ENCODE measurements at regions not wholly inside any gene's neighbourhood (a gene's known extent, or its start where the extent isn't known, plus 50 kb on each side); places are given as distances from the start of the nearest gene placed in this dataset.

DNA sequence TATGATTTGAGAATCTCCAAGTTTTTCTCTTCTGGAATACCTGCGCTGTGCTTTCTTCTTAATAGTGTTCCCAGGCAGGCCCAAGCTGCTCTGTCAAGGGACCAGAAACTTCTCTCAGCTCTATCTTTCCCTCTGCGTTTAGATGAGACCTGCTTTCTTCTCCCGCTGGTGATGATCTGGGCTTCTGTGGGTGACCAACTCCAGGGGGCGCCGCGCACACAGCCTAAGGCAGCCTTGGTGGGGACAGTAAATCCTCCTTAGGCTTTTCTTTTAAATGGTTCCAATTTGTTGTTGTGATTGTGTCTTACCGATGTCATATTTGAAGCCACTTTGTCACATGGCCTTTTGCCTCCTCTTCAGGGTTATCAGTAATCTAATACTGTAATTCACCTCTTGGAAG, 439.4 kb upstream of the KLF12 start:
- TF ChIP-seq ZSCAN29 (IDR thresholded peaks at IDR 0.05) (no peak), SIN3A (IDR thresholded peaks at IDR 0.05; ENCODE audit: low read depth, low read length) (no peak), RAD21 (IDR thresholded peaks at IDR 0.05; ENCODE audit: insufficient read depth, low read depth, low read length) (peak; percentile 37; the same call in 1 of the 2 replicates), CBFB (IDR thresholded peaks at IDR 0.05; ENCODE audit: low read depth) (no peak), POLR2A (IDR thresholded peaks at IDR 0.05; ENCODE audit: low read depth, low read length) (no peak), POLR2AphosphoS5 (IDR thresholded peaks at IDR 0.05; ENCODE audit: low read length) (no peak), NBN (IDR thresholded peaks at IDR 0.05) (no peak), BMI1 (IDR thresholded peaks at IDR 0.05; ENCODE audit: borderline replicate concordance) (no peak), TAF1 (IDR thresholded peaks at IDR 0.05; ENCODE audit: borderline replicate concordance, low read depth, low read length) (no peak)
- TF ChIP-seq, protein P1, sequence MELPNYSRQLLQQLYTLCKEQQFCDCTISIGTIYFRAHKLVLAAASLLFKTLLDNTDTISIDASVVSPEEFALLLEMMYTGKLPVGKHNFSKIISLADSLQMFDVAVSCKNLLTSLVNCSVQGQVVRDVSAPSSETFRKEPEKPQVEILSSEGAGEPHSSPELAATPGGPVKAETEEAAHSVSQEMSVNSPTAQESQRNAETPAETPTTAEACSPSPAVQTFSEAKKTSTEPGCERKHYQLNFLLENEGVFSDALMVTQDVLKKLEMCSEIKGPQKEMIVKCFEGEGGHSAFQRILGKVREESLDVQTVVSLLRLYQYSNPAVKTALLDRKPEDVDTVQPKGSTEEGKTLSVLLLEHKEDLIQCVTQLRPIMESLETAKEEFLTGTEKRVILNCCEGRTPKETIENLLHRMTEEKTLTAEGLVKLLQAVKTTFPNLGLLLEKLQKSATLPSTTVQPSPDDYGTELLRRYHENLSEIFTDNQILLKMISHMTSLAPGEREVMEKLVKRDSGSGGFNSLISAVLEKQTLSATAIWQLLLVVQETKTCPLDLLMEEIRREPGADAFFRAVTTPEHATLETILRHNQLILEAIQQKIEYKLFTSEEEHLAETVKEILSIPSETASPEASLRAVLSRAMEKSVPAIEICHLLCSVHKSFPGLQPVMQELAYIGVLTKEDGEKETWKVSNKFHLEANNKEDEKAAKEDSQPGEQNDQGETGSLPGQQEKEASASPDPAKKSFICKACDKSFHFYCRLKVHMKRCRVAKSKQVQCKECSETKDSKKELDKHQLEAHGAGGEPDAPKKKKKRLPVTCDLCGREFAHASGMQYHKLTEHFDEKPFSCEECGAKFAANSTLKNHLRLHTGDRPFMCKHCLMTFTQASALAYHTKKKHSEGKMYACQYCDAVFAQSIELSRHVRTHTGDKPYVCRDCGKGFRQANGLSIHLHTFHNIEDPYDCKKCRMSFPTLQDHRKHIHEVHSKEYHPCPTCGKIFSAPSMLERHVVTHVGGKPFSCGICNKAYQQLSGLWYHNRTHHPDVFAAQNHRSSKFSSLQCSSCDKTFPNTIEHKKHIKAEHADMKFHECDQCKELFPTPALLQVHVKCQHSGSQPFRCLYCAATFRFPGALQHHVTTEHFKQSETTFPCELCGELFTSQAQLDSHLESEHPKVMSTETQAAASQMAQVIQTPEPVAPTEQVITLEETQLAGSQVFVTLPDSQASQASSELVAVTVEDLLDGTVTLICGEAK (IDR thresholded peaks at IDR 0.05; ENCODE audit: borderline replicate concordance), result no peak
- TF ChIP-seq, protein P2, sequence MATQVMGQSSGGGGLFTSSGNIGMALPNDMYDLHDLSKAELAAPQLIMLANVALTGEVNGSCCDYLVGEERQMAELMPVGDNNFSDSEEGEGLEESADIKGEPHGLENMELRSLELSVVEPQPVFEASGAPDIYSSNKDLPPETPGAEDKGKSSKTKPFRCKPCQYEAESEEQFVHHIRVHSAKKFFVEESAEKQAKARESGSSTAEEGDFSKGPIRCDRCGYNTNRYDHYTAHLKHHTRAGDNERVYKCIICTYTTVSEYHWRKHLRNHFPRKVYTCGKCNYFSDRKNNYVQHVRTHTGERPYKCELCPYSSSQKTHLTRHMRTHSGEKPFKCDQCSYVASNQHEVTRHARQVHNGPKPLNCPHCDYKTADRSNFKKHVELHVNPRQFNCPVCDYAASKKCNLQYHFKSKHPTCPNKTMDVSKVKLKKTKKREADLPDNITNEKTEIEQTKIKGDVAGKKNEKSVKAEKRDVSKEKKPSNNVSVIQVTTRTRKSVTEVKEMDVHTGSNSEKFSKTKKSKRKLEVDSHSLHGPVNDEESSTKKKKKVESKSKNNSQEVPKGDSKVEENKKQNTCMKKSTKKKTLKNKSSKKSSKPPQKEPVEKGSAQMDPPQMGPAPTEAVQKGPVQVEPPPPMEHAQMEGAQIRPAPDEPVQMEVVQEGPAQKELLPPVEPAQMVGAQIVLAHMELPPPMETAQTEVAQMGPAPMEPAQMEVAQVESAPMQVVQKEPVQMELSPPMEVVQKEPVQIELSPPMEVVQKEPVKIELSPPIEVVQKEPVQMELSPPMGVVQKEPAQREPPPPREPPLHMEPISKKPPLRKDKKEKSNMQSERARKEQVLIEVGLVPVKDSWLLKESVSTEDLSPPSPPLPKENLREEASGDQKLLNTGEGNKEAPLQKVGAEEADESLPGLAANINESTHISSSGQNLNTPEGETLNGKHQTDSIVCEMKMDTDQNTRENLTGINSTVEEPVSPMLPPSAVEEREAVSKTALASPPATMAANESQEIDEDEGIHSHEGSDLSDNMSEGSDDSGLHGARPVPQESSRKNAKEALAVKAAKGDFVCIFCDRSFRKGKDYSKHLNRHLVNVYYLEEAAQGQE (IDR thresholded peaks at IDR 0.05; ENCODE audit: low read depth, low read length), result no peak
- TF ChIP-seq, protein P3, sequence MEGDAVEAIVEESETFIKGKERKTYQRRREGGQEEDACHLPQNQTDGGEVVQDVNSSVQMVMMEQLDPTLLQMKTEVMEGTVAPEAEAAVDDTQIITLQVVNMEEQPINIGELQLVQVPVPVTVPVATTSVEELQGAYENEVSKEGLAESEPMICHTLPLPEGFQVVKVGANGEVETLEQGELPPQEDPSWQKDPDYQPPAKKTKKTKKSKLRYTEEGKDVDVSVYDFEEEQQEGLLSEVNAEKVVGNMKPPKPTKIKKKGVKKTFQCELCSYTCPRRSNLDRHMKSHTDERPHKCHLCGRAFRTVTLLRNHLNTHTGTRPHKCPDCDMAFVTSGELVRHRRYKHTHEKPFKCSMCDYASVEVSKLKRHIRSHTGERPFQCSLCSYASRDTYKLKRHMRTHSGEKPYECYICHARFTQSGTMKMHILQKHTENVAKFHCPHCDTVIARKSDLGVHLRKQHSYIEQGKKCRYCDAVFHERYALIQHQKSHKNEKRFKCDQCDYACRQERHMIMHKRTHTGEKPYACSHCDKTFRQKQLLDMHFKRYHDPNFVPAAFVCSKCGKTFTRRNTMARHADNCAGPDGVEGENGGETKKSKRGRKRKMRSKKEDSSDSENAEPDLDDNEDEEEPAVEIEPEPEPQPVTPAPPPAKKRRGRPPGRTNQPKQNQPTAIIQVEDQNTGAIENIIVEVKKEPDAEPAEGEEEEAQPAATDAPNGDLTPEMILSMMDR (IDR thresholded peaks at IDR 0.05 in 2 of 3, conservative IDR thresholded peaks at IDR 0.05 in 1 of 3; ENCODE audit: control insufficient read depth in 2 of 3, extremely low read depth in 1 of 3, insufficient read depth in 1 of 3, low read depth in 3 of 3, low read length in 3 of 3), result peak in 2 of 3 experiments; percentile 16 to 17; a peak in 1 of 6 replicates
